Small intestine (tissue), 7 donors: ENCODE measurements at regions not wholly inside any gene's neighbourhood (a gene's known extent, or its start where the extent isn't known, plus 50 kb on each side); places are given as distances from the start of the nearest gene placed in this dataset.
"Not testable (repeated sequence)": the region's sequence is repeated elsewhere in the genome, so short reads cannot be mapped to it uniquely, and the experiment has no call there.

Experiments
- DNase-seq, 2 donors: peaks; one replicate each; pipeline versions ENCODE4 v3.0.0 to v3.0.0-alpha.2; 2013
- FAIRE-seq: peaks from 2 replicates; lab custom pipeline; 2012; peaks lifted over from hg19 to GRCh38; lab: Jason Lieb, UNC
- H3K27ac ChIP-seq, 3 donors: one replicate each; pipeline ENCODE4 v1.5.1; 2013; ENCODE audit warnings: low read length in 2 of 3, mild to moderate bottlenecking in 2 of 3, control low read depth in 1 of 3, inconsistent platforms in 1 of 3, low read depth in 1 of 3, moderate library complexity in 1 of 3
- H3K27me3 ChIP-seq, 3 donors: one replicate each; pipeline ENCODE4 v1.6.1; 2013; ENCODE audit warnings: low read length in 3 of 3, inconsistent platforms in 1 of 3; ENCODE audit not compliant: control insufficient read depth in 3 of 3, insufficient read depth in 3 of 3
- H3K36me3 ChIP-seq, 3 donors: one replicate each; pipeline ENCODE4 v1.6.1; 2013; ENCODE audit warnings: low read length in 3 of 3, inconsistent platforms in 1 of 3, low read depth in 1 of 3, mild to moderate bottlenecking in 1 of 3, moderate library complexity in 1 of 3; ENCODE audit not compliant: control insufficient read depth in 3 of 3, insufficient read depth in 2 of 3
- H3K4me1 ChIP-seq, 3 donors: one replicate each; pipeline ENCODE4 v1.6.1; 2013; ENCODE audit warnings: low read length in 2 of 3, inconsistent platforms in 1 of 3, low read depth in 1 of 3, mild to moderate bottlenecking in 1 of 3, moderate library complexity in 1 of 3; ENCODE audit not compliant: control insufficient read depth in 3 of 3, insufficient read depth in 2 of 3
- H3K4me3 ChIP-seq, 3 donors: one replicate each; pipeline ENCODE4 v1.5.1; 2013; ENCODE audit warnings: low read length in 3 of 3, control low read depth in 1 of 3, inconsistent platforms in 1 of 3, low read depth in 1 of 3, mild to moderate bottlenecking in 1 of 3, moderate library complexity in 1 of 3
- H3K9me3 ChIP-seq, 2 donors: one replicate each; pipeline ENCODE4 v1.6.1; 2013; ENCODE audit warnings: low read depth in 1 of 2, low read length in 1 of 2; ENCODE audit not compliant: control insufficient read depth in 2 of 2, insufficient read depth in 1 of 2
- WGBS, 3 donors: extraction: QIAGEN DNeasy Blood & Tissue Kit; methylation state at CpG; one replicate each; pipeline ENCODE4 v1.1.7; 2013; 5-methylcytosine and 5-hydroxymethylcytosine counted together
- donor health status: healthy with polysubstance abuse.
- donor health status: control.
- donor health status: control.
- donor health status: Bipolar disorder and iron deficiency.
- donor health status: healthy.

DNA sequence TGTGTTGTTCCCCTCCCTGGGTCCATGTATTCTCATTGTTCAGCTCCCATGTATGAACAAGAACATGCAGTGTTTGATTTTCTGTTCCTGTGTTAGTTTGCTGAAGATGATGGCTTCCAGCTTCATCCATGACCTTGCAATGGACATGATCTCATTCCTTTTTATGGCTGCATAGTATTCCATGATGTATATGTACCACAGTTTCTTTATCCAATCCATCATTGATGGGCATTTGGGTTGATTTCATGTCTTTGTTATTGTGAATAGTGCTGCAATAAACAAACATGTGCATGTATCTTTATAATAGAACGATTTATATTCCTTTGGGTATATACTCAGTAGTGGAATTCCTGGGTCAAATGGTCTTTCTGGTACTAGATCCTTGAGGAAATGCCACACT, 65.1 kb upstream of the SLC13A1 start:
- H3K27ac ChIP-seq, H3K27me3 ChIP-seq, H3K4me1 ChIP-seq, FAIRE-seq, H3K36me3 ChIP-seq, H3K4me3 ChIP-seq, DNase-seq, H3K9me3 ChIP-seq: not testable (repeated sequence)
- WGBS, 3 donors: 65 to 80% (median 74%) methylated on average over 1 of the region's 1 CpG

DNA sequence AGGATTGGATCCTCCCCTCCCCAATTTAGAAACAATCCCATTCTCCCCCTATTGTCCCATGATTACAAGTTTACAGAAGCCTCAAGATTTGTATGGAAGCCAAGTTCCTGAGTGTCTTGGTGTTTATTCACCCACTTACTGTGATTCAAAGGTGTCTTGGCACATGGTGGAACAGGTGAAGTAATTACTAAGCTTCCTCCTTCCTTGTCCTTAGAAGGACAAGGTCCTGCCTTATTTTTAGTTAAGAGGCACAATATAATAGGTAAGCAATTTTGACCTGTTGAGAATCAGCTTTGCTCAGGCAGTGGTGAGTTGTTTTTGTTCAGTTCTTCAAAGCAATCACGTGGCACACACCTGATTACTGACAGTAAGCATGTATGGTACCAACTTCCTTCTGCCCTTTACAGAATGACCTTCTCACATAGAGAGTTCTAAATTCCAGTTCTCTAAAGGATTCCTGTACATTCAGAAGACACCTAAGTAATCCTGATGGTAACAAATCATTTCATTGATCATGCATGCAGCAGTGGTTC, 60.7 kb upstream of the SLC13A1 start:
- Histone ChIP-seq H3K27ac (peak overlapping the region in 1 of 3 donors; percentile 32), H3K36me3 (no peaks in the 10 kb centered on the region), H3K9me3 (no peaks in the 10 kb centered on the region), H3K4me3 (no peak overlapping the region), H3K4me1 (no peaks in the 10 kb centered on the region), H3K27me3 (no peaks in the 10 kb centered on the region)
- FAIRE-seq (no peak), DNase-seq (peak; percentile 24 to 68)
- WGBS, 3 donors: 6 to 57% (median 21%) methylated on average over 1 of the region's 1 CpG

DNA sequence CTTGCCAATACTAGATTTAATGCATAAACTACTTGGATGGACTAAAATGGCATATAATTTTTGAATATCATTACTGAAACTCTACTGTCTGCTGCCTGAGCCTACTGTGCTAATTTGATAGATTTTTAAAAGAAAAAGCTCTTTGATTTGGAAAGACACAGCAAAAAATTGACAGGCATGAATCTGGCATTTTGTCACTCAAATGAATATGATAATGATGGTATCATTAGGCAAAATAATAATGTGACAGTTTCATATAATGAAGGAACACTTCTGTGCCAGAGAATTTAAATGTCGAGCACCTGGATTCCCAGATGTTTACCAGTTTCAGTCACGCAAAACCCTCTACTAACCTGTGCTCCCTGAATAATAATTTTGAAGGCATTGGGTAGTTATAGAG, 60.0 kb upstream of the SLC13A1 start:
- DNase-seq (peak in 1 of 2 donors; percentile 12), FAIRE-seq (no peak)
- Histone ChIP-seq H3K27me3 (no peaks in the 10 kb centered on the region), H3K4me3 (no peak overlapping the region), H3K36me3 (no peaks in the 10 kb centered on the region), H3K4me1 (no peaks in the 10 kb centered on the region), H3K9me3 (no peaks in the 10 kb centered on the region), H3K27ac (no peak overlapping the region)
- WGBS, 3 donors: 21 to 63% (median 41%) methylated on average over 2 of the region's 2 CpGs
